ENCODE measurements at regions not wholly inside any gene's neighbourhood (a gene's known extent, or its start where the extent isn't known, plus 50 kb on each side); places are given as distances from the start of the nearest gene placed in this dataset.

- no peak overlapping the region for H3K27ac ChIP-seq
- no peaks in the 10 kb centered on the region for H4K20me1 ChIP-seq (ENCODE audit: low read depth)
- H3K4me1 ChIP-seq, result peaks cover 6% of the 10 kb centered on the region
- H3K27me3 ChIP-seq, result no peaks in the 10 kb centered on the region
- Mint-ChIP-seq H3K4me3 (no peak overlapping the region), H3K27me3 (ENCODE audit: insufficient read depth, low read depth) (peaks cover 2% of the 10 kb centered on the region), H3K36me3 (no peaks in the 10 kb centered on the region), H3K9me3 (no peaks in the 10 kb centered on the region), H3K4me1 (peaks cover under 1% of the 10 kb centered on the region), H3K27ac (no peak overlapping the region)
- no peaks in the 10 kb centered on the region for H3F3A ChIP-seq (ENCODE audit: low read depth)
- H3K4me3 ChIP-seq, result no peak overlapping the region
- TF ChIP-seq CTCF (IDR thresholded peaks at IDR 0.05), result no peak
- TF ChIP-seq EZH2phosphoT487 (IDR thresholded peaks at IDR 0.05), result no peak
- no peak for TF ChIP-seq EZH2 (IDR thresholded peaks at IDR 0.05)
- H3K4me2 ChIP-seq, result no peak overlapping the region
- no peaks in the 10 kb centered on the region for H3K9me3 ChIP-seq (ENCODE audit: low read depth)
- no peak overlapping the region for H3K9ac ChIP-seq
- H2AFZ ChIP-seq (replicated peaks), result no peak overlapping the region
- no peaks in the 10 kb centered on the region for H3K36me3 ChIP-seq
- no peak for DNase-seq (ENCODE audit: low spot score)
- no peaks in the 10 kb centered on the region for H3K79me2 ChIP-seq (ENCODE audit: low read depth)
Observed at GRCh38 chr1:199728345-199728744, 299.2 kb upstream of the NR5A2 start.

DNA sequence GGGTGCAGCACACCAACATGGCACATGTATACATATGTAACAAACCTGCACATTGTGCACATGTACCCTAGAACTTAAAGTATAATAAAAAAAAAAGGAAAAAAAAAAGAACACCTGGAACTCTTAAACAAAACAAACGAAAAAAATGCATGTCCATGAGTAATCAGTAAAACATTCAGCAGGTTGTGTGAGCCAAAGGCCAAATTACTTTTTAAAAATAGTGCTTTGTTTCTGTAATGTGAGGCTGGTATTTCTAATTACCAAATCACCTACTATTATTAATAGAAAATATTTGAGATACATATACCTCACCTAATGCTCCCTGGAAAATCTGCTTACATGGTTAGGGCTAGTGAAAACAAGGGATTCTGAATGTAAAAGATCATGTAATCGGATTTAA, 294.4 kb upstream of the NR5A2 start:
- Mint-ChIP-seq H3K4me3 (no peak overlapping the region), H3K27ac (no peak overlapping the region), H3K4me1 (peaks cover 3% of the 10 kb centered on the region), H3K9me3 (no peaks in the 10 kb centered on the region), H3K27me3 (ENCODE audit: insufficient read depth, low read depth) (no peaks in the 10 kb centered on the region), H3K36me3 (no peaks in the 10 kb centered on the region)
- Histone ChIP-seq H3K4me3 (no peak overlapping the region), H2AFZ (replicated peaks) (no peak overlapping the region), H3K4me2 (no peak overlapping the region), H3K9ac (no peak overlapping the region), H3K36me3 (no peaks in the 10 kb centered on the region), H3K27ac (no peak overlapping the region), H3F3A (ENCODE audit: low read depth) (no peaks in the 10 kb centered on the region), H4K20me1 (ENCODE audit: low read depth) (no peaks in the 10 kb centered on the region), H3K9me3 (ENCODE audit: low read depth) (no peaks in the 10 kb centered on the region), H3K27me3 (no peaks in the 10 kb centered on the region), H3K79me2 (ENCODE audit: low read depth) (no peaks in the 10 kb centered on the region), H3K4me1 (no peaks in the 10 kb centered on the region)
- TF ChIP-seq EZH2phosphoT487 (IDR thresholded peaks at IDR 0.05), result no peak
- TF ChIP-seq EZH2 (IDR thresholded peaks at IDR 0.05), result no peak
- no peak for TF ChIP-seq CTCF (IDR thresholded peaks at IDR 0.05)
- DNase-seq (ENCODE audit: low spot score), result no peak

- H3K9ac ChIP-seq, result no peak overlapping the region
- H3K79me2 ChIP-seq (ENCODE audit: low read depth), result no peaks in the 10 kb centered on the region
- H2AFZ ChIP-seq (replicated peaks), result no peak overlapping the region
- H3K4me1 Mint-ChIP-seq, result peaks cover 3% of the 10 kb centered on the region
- no peaks in the 10 kb centered on the region for H3K9me3 Mint-ChIP-seq
- H3K4me1 ChIP-seq, result no peaks in the 10 kb centered on the region
- DNase-seq (ENCODE audit: low spot score), result no peak
- H3K9me3 ChIP-seq (ENCODE audit: low read depth), result no peaks in the 10 kb centered on the region
- no peak overlapping the region for H3K4me3 ChIP-seq
- no peaks in the 10 kb centered on the region for H3K36me3 Mint-ChIP-seq
- H4K20me1 ChIP-seq (ENCODE audit: low read depth), result no peaks in the 10 kb centered on the region
- no peaks in the 10 kb centered on the region for H3K27me3 ChIP-seq
- no peaks in the 10 kb centered on the region for H3F3A ChIP-seq (ENCODE audit: low read depth)
- H3K4me3 Mint-ChIP-seq, result no peak overlapping the region
- no peaks in the 10 kb centered on the region for H3K27me3 Mint-ChIP-seq (ENCODE audit: insufficient read depth, low read depth)
- no peak for TF ChIP-seq EZH2 (IDR thresholded peaks at IDR 0.05)
- no peak for TF ChIP-seq CTCF (IDR thresholded peaks at IDR 0.05)
- TF ChIP-seq EZH2phosphoT487 (IDR thresholded peaks at IDR 0.05), result no peak
- no peak overlapping the region for H3K4me2 ChIP-seq
- H3K27ac Mint-ChIP-seq, result no peak overlapping the region
- H3K27ac ChIP-seq, result no peak overlapping the region
- no peaks in the 10 kb centered on the region for H3K36me3 ChIP-seq
Observed at GRCh38 chr1:199734186-199734585, 293.3 kb upstream of the NR5A2 start.

DNA sequence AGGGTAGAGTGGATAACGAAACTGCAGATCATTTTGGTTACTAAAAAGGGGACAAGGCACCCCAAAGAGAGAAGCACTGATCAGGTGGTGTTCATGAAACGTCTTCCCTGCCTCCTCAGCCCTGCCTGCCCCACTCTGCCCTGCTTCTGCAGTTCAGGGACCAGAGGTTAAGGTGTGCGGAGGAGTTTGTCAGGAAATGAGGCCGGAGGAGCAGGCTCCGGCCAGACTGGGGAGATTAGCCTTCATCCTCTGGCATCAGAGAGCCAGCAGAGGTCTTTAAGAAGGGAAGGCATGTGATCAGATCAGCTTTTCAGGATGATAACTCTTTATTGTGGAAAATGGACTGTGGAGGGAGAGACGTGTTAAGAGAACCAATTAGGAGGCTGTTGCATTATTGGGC, 291.9 kb upstream of the NR5A2 start:
- Histone ChIP-seq H4K20me1 (ENCODE audit: low read depth) (no peaks in the 10 kb centered on the region), H3K9me3 (ENCODE audit: low read depth) (no peaks in the 10 kb centered on the region), H2AFZ (replicated peaks) (peak overlapping the region; percentile 58), H3K27me3 (no peaks in the 10 kb centered on the region), H3K4me2 (no peak overlapping the region), H3K4me1 (no peaks in the 10 kb centered on the region), H3K4me3 (no peak overlapping the region), H3K79me2 (ENCODE audit: low read depth) (no peaks in the 10 kb centered on the region), H3K9ac (no peak overlapping the region), H3K36me3 (no peaks in the 10 kb centered on the region), H3K27ac (no peak overlapping the region), H3F3A (ENCODE audit: low read depth) (no peaks in the 10 kb centered on the region)
- Mint-ChIP-seq H3K27me3 (ENCODE audit: insufficient read depth, low read depth) (no peaks in the 10 kb centered on the region), H3K27ac (no peak overlapping the region), H3K4me3 (no peak overlapping the region), H3K36me3 (no peaks in the 10 kb centered on the region), H3K9me3 (no peaks in the 10 kb centered on the region), H3K4me1 (peaks cover 3% of the 10 kb centered on the region)
- TF ChIP-seq CTCF (IDR thresholded peaks at IDR 0.05) (no peak), EZH2phosphoT487 (IDR thresholded peaks at IDR 0.05) (no peak), EZH2 (IDR thresholded peaks at IDR 0.05) (no peak)
- peak; percentile 23 for DNase-seq (ENCODE audit: low spot score)

Measured in neural progenitor cell (in vitro differentiated cells).